Right ventricle myocardium inferior (tissue), 1 donor: ENCODE measurements at regions not wholly inside any gene's neighbourhood (a gene's known extent, or its start where the extent isn't known, plus 50 kb on each side); places are given as distances from the start of the nearest gene placed in this dataset.
"Not testable (repeated sequence)": the region's sequence is repeated elsewhere in the genome, so short reads cannot be mapped to it uniquely, and the experiment has no call there.

Experiments
- ATAC-seq: fragments of 200-7000 bp; cut with Tn5 transposase; one replicate; pipeline ENCODE4 v1.9.1; 2020; ENCODE audit warnings: mild to moderate bottlenecking, moderate library complexity
- DNase-seq: peaks from one replicate; pipeline ENCODE4 v3.0.0; 2021; ENCODE audit errors: missing footprints
- intact Hi-C: fragments of 100-400 bp; cut with DNase I; formaldehyde crosslinking; loops from one replicate; pipeline ENCODE4 v1.11.0; 2022
- donor health status: DM: no; HTN: yes; CAD: no; lungs with severe emphysema.

- DNase-seq (peak; percentile 37), ATAC-seq (peak; percentile 40)
- intact Hi-C loops, result not testable (repeated sequence)
These were observed 58.9 kb downstream of the GOLGA6L7 start for GRCh38 chr15:28789401-28790114.

GRCh38 chr15:28788649-28789400 lies 59.6 kb downstream of the GOLGA6L7 start:
- peak; percentile 41 for DNase-seq
- intact Hi-C loops, result not testable (repeated sequence)
- peak; percentile 86 for ATAC-seq

GRCh38 chr15:28788176-28788575 lies 60.3 kb downstream of the GOLGA6L7 start:
- intact Hi-C loops, result not testable (repeated sequence)
- peak; percentile 48 for ATAC-seq

GRCh38 chr15:28786521-28786920 lies 61.9 kb downstream of the GOLGA6L7 start:
- DNase-seq, result no peak
- ATAC-seq, result no peak
- intact Hi-C loops, result no loop called here

More at GRCh38 chr15:28788176-28788575, 60.3 kb downstream of the GOLGA6L7 start:
- not testable (repeated sequence) for DNase-seq

- intact Hi-C loops, ATAC-seq: not testable (repeated sequence)
- DNase-seq, result peak; percentile 50
These were observed 63.9 kb downstream of the GOLGA6L7 start for GRCh38 chr15:28784347-28785163.

- DNase-seq, result peak; percentile 56
- no peak for ATAC-seq
- intact Hi-C loops, result no loop called here
These were observed 64.6 kb downstream of the GOLGA6L7 start for GRCh38 chr15:28783873-28784272.

- DNase-seq (no peak), ATAC-seq (no peak)
- intact Hi-C loops, result no loop called here
These were observed 65.0 kb downstream of the GOLGA6L7 start for GRCh38 chr15:28783466-28783865.

GRCh38 chr15:28778397-28778796 lies 66.2 kb upstream of the GOLGA8M start:
- ATAC-seq, intact Hi-C loops, DNase-seq: not testable (repeated sequence)

GRCh38 chr15:28772857-28773256 lies 60.6 kb upstream of the GOLGA8M start:
- intact Hi-C loops, result not testable (repeated sequence)

More at GRCh38 chr15:28772857-28773256, 60.6 kb upstream of the GOLGA8M start:
- not testable (repeated sequence) for ATAC-seq, DNase-seq
